Mucosa of stomach (tissue), 1 donor: ENCODE measurements at regions not wholly inside any gene's neighbourhood (a gene's known extent, or its start where the extent isn't known, plus 50 kb on each side); places are given as distances from the start of the nearest gene placed in this dataset.
"Not testable (repeated sequence)": the region's sequence is repeated elsewhere in the genome, so short reads cannot be mapped to it uniquely, and the experiment has no call there.

Experiments used
- H3K27me3 ChIP-seq: one replicate; pipeline ENCODE4 v1.7.0; 2013; ENCODE audit warnings: mild to moderate bottlenecking, low read length; ENCODE audit not compliant: control insufficient read depth, insufficient read depth
- H3K36me3 ChIP-seq: one replicate; pipeline ENCODE4 v1.7.0; 2013; ENCODE audit warnings: low read length; ENCODE audit not compliant: control insufficient read depth, insufficient read depth
- H3K4me1 ChIP-seq: one replicate; pipeline ENCODE4 v1.7.0; 2013; ENCODE audit warnings: mild to moderate bottlenecking, low read length; ENCODE audit not compliant: control insufficient read depth, insufficient read depth
- H3K4me3 ChIP-seq: one replicate; pipeline ENCODE4 v1.7.0; 2013; ENCODE audit warnings: low read length
- H3K9ac ChIP-seq: one replicate; pipeline ENCODE4 v1.7.0; 2013; ENCODE audit warnings: mild to moderate bottlenecking, low read length, moderate library complexity
- H3K9me3 ChIP-seq: one replicate; pipeline ENCODE4 v1.7.0; 2013; ENCODE audit warnings: mild to moderate bottlenecking, low read length, moderate library complexity; ENCODE audit not compliant: control insufficient read depth
- donor health status: Pancreatic carcinoma.

- no peaks in the 10 kb centered on the region for H3K27me3 ChIP-seq
- H3K4me3 ChIP-seq, result no peak overlapping the region
- no peaks in the 10 kb centered on the region for H3K4me1 ChIP-seq
- H3K9me3 ChIP-seq, result no peaks in the 10 kb centered on the region
- no peak overlapping the region for H3K9ac ChIP-seq
- no peaks in the 10 kb centered on the region for H3K36me3 ChIP-seq
Measured at GRCh38 chr1:221991221-221991620, 249.3 kb upstream of the DUSP10 start.

- Histone ChIP-seq H3K9ac (no peak overlapping the region), H3K27me3 (no peaks in the 10 kb centered on the region), H3K4me1 (no peaks in the 10 kb centered on the region), H3K36me3 (no peaks in the 10 kb centered on the region), H3K9me3 (no peaks in the 10 kb centered on the region), H3K4me3 (no peak overlapping the region)
Measured at GRCh38 chr1:221989741-221990140, 247.9 kb upstream of the DUSP10 start.

- Histone ChIP-seq H3K4me3 (no peak overlapping the region), H3K9ac (no peak overlapping the region), H3K36me3 (no peaks in the 10 kb centered on the region), H3K27me3 (no peaks in the 10 kb centered on the region), H3K4me1 (no peaks in the 10 kb centered on the region), H3K9me3 (no peaks in the 10 kb centered on the region)
Measured at GRCh38 chr1:221988829-221989228, 246.9 kb upstream of the DUSP10 start.

- no peaks in the 10 kb centered on the region for H3K4me1 ChIP-seq
- no peaks in the 10 kb centered on the region for H3K9me3 ChIP-seq
- H3K4me3 ChIP-seq, result no peak overlapping the region
- H3K9ac ChIP-seq, result no peak overlapping the region
- no peaks in the 10 kb centered on the region for H3K36me3 ChIP-seq
- no peaks in the 10 kb centered on the region for H3K27me3 ChIP-seq
Measured at GRCh38 chr1:221987860-221988520, 246.1 kb upstream of the DUSP10 start.

- no peaks in the 10 kb centered on the region for H3K9me3 ChIP-seq
Measured at GRCh38 chr1:221983444-221983843, 241.6 kb upstream of the DUSP10 start.

GRCh38 chr1:221981461-221981860, 239.6 kb upstream of the DUSP10 start:
- H3K9me3 ChIP-seq, result no peaks in the 10 kb centered on the region
- no peak overlapping the region for H3K4me3 ChIP-seq
- H3K27me3 ChIP-seq, result no peaks in the 10 kb centered on the region
- H3K36me3 ChIP-seq, result no peaks in the 10 kb centered on the region
- H3K4me1 ChIP-seq, result no peaks in the 10 kb centered on the region
- H3K9ac ChIP-seq, result no peak overlapping the region

More at GRCh38 chr1:221983444-221983843, 241.6 kb upstream of the DUSP10 start:
- Histone ChIP-seq H3K4me3 (no peak overlapping the region), H3K36me3 (no peaks in the 10 kb centered on the region), H3K4me1 (no peaks in the 10 kb centered on the region), H3K27me3 (no peaks in the 10 kb centered on the region), H3K9ac (no peak overlapping the region)

GRCh38 chr1:221979444-221980032, 237.6 kb upstream of the DUSP10 start:
- Histone ChIP-seq H3K9ac (no peak overlapping the region), H3K4me1 (no peaks in the 10 kb centered on the region), H3K36me3 (no peaks in the 10 kb centered on the region), H3K4me3 (no peak overlapping the region), H3K9me3 (no peaks in the 10 kb centered on the region), H3K27me3 (no peaks in the 10 kb centered on the region)

- not testable (repeated sequence) for H3K9ac ChIP-seq, H3K9me3 ChIP-seq, H3K4me3 ChIP-seq, H3K36me3 ChIP-seq, H3K27me3 ChIP-seq, H3K4me1 ChIP-seq
Measured at GRCh38 chr1:221978631-221979334, 236.9 kb upstream of the DUSP10 start.

- H3K27me3 ChIP-seq, H3K4me1 ChIP-seq, H3K9me3 ChIP-seq, H3K9ac ChIP-seq, H3K4me3 ChIP-seq, H3K36me3 ChIP-seq: not testable (repeated sequence)
Measured at GRCh38 chr1:221973787-221974186, 231.9 kb upstream of the DUSP10 start.

GRCh38 chr1:221972276-221973235, 230.7 kb upstream of the DUSP10 start:
- Histone ChIP-seq H3K27me3 (no peaks in the 10 kb centered on the region), H3K4me1 (peaks cover 4% of the 10 kb centered on the region), H3K9me3 (no peaks in the 10 kb centered on the region), H3K36me3 (no peaks in the 10 kb centered on the region), H3K4me3 (no peak overlapping the region), H3K9ac (no peak overlapping the region)

GRCh38 chr1:221971035-221971434, 229.1 kb upstream of the DUSP10 start:
- H3K4me3 ChIP-seq, H3K4me1 ChIP-seq, H3K36me3 ChIP-seq, H3K27me3 ChIP-seq, H3K9me3 ChIP-seq, H3K9ac ChIP-seq: not testable (repeated sequence)
